Immature natural killer cell (primary cell): ENCODE measurements at regions not wholly inside any gene's neighbourhood (a gene's known extent, or its start where the extent isn't known, plus 50 kb on each side); places are given as distances from the start of the nearest gene placed in this dataset.
"Not testable (repeated sequence)": the region's sequence is repeated elsewhere in the genome, so short reads cannot be mapped to it uniquely, and the experiment has no call there.

ENCODE experiments used
- DNase-seq, 3 donors: peaks; one replicate each; pipeline ENCODE4 v3.0.0; 2022; ENCODE audit warnings: mixed read lengths in 1 of 3
- H3K27ac Mint-ChIP-seq, 6 donors: one replicate each; pipeline ENCODE4 v1.8.0; 2020; ENCODE audit warnings: mixed read lengths in 6 of 6, mild to moderate bottlenecking in 5 of 6, inconsistent platforms in 4 of 6, moderate library complexity in 3 of 6
- H3K27me3 Mint-ChIP-seq, 3 donors: one replicate each; pipeline ENCODE4 v1.8.0; 2020 to 2021; ENCODE audit warnings: low read depth in 3 of 3, mild to moderate bottlenecking in 3 of 3, mixed read lengths in 3 of 3, moderate library complexity in 3 of 3, inconsistent platforms in 1 of 3
- H3K36me3 Mint-ChIP-seq, 3 donors: one replicate each; pipeline ENCODE4 v1.8.0; 2020; ENCODE audit warnings: mixed read lengths in 3 of 3, inconsistent platforms in 2 of 3, mild to moderate bottlenecking in 2 of 3
- H3K4me1 Mint-ChIP-seq, 2 donors: one replicate each; pipeline ENCODE4 v1.8.0; 2020; ENCODE audit warnings: inconsistent platforms in 2 of 2, mild to moderate bottlenecking in 2 of 2, mixed read lengths in 2 of 2, moderate library complexity in 1 of 2
- H3K4me3 Mint-ChIP-seq, 5 donors: one replicate each; pipeline ENCODE4 v1.8.0; 2020; ENCODE audit warnings: mild to moderate bottlenecking in 5 of 5, mixed read lengths in 5 of 5, inconsistent platforms in 3 of 5, moderate library complexity in 3 of 5
- H3K9me3 Mint-ChIP-seq, 6 donors: one replicate each; pipeline ENCODE4 v1.8.0; 2020; ENCODE audit warnings: mild to moderate bottlenecking in 6 of 6, mixed read lengths in 6 of 6, inconsistent platforms in 4 of 6, moderate library complexity in 3 of 6

DNA sequence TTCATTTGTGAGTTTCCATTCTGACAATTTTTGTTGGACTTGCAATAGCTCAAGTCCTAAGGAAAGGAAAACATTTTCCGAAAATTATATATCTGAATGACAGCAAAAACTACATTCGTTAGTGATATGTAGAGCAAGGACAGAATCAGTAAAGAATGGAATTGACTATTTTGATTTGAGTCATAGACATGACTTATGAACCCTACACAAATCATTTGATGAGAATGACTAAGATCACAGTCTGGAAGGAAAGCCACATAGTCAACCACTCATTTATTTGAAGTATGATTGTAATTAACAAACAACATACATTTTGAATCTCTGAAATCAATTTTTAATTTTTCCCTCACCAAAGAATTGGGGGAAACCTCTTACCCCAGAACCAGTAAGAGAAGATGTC, 231.6 kb upstream of the CRIM1 start:
- H3K36me3 Mint-ChIP-seq = peaks cover 0 to 15% (median 4%) of the 10 kb centered on the region in 3 donors
- H3K4me1 Mint-ChIP-seq = peaks cover 6 to 7% of the 10 kb centered on the region in 2 donors
- H3K27me3 Mint-ChIP-seq = peaks cover 0 to 6% (median 5%) of the 10 kb centered on the region in 3 donors
- H3K9me3 Mint-ChIP-seq = peaks cover 0 to 12% (median under 1%) of the 10 kb centered on the region in 6 donors
- DNase-seq = no peak
- no peak overlapping the region for H3K27ac Mint-ChIP-seq
- H3K4me3 Mint-ChIP-seq = no peak overlapping the region

DNA sequence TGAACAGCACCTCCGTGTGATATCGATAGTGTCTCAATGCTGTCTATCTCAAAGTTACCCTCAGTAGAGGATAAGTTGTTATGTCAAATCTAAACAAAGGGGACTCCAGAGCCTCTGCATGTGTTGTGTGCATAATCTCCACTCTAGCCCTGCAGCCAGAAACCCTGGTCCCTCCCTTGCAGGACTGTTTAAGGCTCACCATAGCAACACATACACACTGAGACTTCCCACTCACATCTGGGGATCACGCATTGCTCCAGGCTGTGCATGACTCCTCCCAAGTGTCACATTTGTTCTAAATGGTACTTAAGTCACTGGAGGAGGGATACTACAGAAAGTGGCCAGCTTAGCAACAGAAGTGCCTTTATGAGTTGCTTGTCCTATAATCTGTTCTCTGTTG, 258.6 kb upstream of the CRIM1 start:
- H3K4me3 Mint-ChIP-seq = no peak overlapping the region

DNA sequence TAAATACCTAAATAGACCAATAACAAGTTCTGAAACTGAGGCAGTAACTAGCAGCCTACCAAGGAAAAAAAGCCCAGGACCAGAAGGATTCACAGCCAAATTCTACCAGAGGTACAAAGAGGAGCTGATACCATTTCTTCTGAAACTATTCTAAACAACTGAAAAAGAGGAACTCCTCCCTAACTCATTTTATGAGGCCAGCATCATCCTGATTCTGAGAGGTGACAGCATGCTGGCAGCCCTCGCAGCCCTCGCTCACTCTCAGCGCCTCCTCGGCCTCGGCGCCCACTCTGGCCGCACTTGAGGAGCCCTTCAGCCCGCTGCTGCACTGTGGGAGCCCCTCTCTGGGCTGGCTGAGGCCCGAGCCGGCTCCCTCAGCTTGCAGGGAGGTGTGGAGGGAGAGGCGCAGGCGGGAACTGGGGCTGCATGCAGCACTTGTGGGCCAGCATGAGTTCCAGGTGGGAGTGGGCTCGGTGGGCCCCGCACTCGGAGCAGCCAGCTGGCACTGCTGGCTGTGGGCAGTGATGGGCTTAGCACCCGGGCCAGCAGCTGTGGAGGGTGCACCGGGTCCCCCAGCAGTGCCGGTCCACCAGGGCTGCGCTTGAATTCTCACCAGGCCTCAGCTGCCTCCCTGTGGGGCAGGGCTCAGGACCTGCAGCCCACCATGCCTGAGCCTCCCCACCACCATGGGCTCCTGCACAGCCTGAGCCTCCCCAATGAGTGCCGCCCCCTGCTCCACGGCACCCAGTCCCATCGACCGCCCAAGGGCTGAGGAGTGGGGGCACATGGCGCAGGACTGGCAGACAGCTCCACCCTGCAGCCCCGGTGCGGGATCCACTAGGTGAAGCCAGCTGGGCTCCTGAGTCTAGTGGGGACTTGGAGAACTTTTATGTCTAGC, 263.5 kb upstream of the CRIM1 start:
- H3K27me3 Mint-ChIP-seq, H3K4me1 Mint-ChIP-seq, DNase-seq, H3K4me3 Mint-ChIP-seq, H3K9me3 Mint-ChIP-seq: not testable (repeated sequence)
- peak overlapping the region in 1 of 6 donors; percentile 19 for H3K27ac Mint-ChIP-seq
- peaks cover 6 to 18% (median 8%) of the 10 kb centered on the region in 3 donors for H3K36me3 Mint-ChIP-seq

More for the DNA sequence above, 258.6 kb upstream of the CRIM1 start:
- DNase-seq = no peak
- peaks cover 0 to 11% (median 5%) of the 10 kb centered on the region in 6 donors for H3K9me3 Mint-ChIP-seq
- no peaks in the 10 kb centered on the region for H3K4me1 Mint-ChIP-seq
- H3K27ac Mint-ChIP-seq = no peak overlapping the region
- peaks cover 0 to 2% (median 0%) of the 10 kb centered on the region in 3 donors for H3K27me3 Mint-ChIP-seq
- H3K36me3 Mint-ChIP-seq = peaks cover 6 to 11% (median 10%) of the 10 kb centered on the region in 3 donors

DNA sequence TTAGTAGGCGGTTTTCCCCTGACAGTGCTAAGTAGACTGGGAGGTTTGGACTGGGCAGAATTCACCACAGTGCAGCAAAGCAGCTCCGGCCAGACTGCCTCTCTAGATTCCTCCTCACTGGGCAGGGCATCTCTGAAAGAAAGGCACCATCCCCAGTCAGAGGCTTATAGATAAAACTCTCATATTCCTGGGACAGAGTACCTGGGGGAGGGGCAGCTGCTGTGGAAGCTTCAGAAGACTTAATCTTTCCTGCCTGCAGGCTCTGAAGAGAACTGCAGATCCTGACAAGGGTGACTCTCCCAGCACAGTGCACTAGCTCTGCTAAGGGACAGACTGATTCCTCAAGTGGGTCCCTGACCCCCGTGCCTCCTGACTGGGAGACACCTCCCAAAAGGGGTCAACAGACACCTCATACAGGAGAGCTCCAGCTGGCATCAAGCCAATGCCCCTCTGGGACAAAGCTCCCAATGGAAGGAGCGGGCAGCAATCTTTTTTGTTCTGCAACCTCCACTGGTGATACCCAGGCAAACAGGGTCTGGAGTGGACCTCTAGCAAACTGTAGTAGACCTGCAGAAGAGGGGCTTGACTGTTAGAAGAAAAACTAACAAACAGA, 266.8 kb upstream of the CRIM1 start:
- DNase-seq = no peak
- H3K4me1 Mint-ChIP-seq = no peaks in the 10 kb centered on the region
- H3K36me3 Mint-ChIP-seq = peaks cover 0 to 8% (median 0%) of the 10 kb centered on the region in 3 donors
- no peak overlapping the region for H3K4me3 Mint-ChIP-seq
- H3K27ac Mint-ChIP-seq = no peak overlapping the region
- H3K27me3 Mint-ChIP-seq = peaks cover 0 to 6% (median 0%) of the 10 kb centered on the region in 3 donors
- peaks cover 0 to 4% (median 0%) of the 10 kb centered on the region in 6 donors for H3K9me3 Mint-ChIP-seq

DNA sequence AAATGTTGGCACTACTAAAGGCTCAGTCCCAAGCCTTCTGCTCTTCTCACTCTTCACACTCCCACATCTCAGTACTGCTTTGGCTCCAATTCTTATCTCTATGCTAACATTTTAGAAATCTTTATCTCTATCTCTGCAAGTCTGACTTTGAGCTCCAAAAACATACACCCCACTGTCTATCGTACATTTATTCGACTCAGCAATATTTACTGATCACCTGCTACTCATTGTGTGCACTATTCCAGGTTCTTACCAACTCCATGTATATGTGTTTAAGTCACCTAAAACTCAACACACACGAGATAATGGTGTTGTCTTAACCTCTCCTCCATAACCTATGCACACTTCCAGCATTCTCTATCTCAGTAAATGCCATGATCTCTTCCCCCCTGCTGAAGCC, 268.2 kb upstream of the CRIM1 start:
- no peak overlapping the region for H3K27ac Mint-ChIP-seq
- peaks cover 0 to 11% (median 0%) of the 10 kb centered on the region in 3 donors for H3K36me3 Mint-ChIP-seq
- H3K4me3 Mint-ChIP-seq = no peak overlapping the region
- no peak for DNase-seq
- no peaks in the 10 kb centered on the region for H3K4me1 Mint-ChIP-seq
- H3K27me3 Mint-ChIP-seq = peaks cover 0 to 6% (median 0%) of the 10 kb centered on the region in 3 donors
- no peaks in the 10 kb centered on the region for H3K9me3 Mint-ChIP-seq

DNA sequence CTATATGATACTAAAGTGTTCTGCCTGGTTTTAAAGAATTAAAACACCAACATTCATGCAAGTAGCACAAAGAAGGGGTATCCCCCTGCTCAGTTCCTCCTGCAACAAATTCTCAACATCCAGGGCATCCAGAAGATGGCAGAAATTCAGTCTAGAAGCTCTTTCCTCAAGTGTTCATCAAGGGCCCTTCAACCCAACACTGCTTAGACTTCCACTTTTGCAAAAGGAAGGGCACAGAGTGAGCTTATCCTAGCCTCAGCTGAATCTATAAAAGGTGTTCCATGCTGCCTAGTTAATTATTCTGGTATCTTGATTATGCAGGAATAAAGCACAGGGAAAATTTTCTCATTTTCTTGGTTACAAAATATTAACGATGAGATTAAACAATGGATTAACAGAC, 275.8 kb upstream of the CRIM1 start:
- Mint-ChIP-seq H3K27me3 (no peaks in the 10 kb centered on the region), H3K36me3 (peaks cover 0 to 4% (median 0%) of the 10 kb centered on the region in 3 donors), H3K9me3 (peaks cover 0 to 2% (median 0%) of the 10 kb centered on the region in 6 donors), H3K4me3 (no peak overlapping the region), H3K4me1 (no peaks in the 10 kb centered on the region), H3K27ac (no peak overlapping the region)
- no peak for DNase-seq

DNA sequence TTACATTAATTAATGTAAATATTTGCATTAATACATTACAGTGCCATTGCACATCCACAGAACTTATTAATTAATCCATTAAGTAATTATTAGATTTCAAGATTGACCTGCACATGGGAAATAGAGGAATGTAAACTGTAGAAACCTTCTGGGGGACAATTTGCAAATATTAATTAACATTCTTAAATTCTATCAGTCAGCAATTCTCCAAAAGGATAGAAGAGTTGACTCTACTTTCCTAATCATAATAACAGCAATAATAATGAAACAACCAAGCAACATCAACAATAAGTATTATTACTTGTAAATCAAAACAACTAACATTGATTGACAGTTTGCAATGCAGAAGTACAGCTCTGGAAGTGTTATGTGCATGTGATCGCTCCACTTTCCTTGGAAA, 281.6 kb upstream of the CRIM1 start:
- H3K9me3 Mint-ChIP-seq = no peaks in the 10 kb centered on the region
- DNase-seq = no peak
- no peaks in the 10 kb centered on the region for H3K36me3 Mint-ChIP-seq
- H3K4me1 Mint-ChIP-seq = no peaks in the 10 kb centered on the region
- H3K4me3 Mint-ChIP-seq = no peak overlapping the region
- peaks cover 0 to 3% (median 3%) of the 10 kb centered on the region in 3 donors for H3K27me3 Mint-ChIP-seq
- H3K27ac Mint-ChIP-seq = no peak overlapping the region

DNA sequence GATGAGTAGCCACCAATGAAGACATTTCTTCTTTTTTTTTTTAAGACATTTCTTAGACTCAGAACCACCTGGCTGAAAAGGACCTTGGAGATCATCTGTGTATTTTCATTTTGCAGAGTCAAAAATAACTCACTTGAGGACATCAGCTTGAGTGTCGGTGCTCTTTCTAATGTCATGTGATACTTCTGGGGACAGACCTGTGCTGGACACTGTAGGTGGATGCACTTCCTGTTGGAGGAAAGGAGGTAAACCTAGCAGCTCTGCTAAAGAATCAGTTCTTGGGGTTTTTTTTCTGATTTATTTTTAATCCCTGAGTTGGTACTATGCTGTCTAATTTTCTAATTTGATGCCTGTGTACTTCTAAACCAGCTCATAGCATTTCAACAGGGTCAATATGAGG, 283.9 kb upstream of the CRIM1 start:
- DNase-seq = no peak
- Mint-ChIP-seq H3K27me3 (peaks cover 0 to 3% (median 3%) of the 10 kb centered on the region in 3 donors), H3K36me3 (no peaks in the 10 kb centered on the region), H3K4me3 (no peak overlapping the region), H3K4me1 (no peaks in the 10 kb centered on the region), H3K27ac (no peak overlapping the region), H3K9me3 (no peaks in the 10 kb centered on the region)

DNA sequence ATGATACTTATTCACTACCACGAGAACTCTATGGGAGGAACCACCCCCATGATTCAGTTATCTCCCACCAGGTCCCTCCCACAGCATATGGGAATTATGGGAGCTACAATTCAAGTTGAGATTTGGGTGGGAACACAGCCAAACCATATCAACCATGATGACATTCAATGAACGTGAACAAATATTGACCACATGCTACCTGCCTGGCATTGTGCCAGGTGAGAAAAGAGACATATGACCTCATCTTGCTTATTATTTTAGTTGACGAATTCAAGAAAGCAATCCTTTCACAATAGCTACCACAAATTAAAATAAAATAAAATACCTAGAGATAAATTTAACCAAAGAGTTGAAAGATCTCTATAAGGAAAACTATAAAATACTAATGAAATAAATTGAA, 286.5 kb upstream of the CRIM1 start:
- peaks cover 0 to 1% (median 0%) of the 10 kb centered on the region in 6 donors for H3K9me3 Mint-ChIP-seq
- no peaks in the 10 kb centered on the region for H3K36me3 Mint-ChIP-seq
- H3K4me1 Mint-ChIP-seq = no peaks in the 10 kb centered on the region
- DNase-seq = no peak
- H3K4me3 Mint-ChIP-seq = no peak overlapping the region
- H3K27ac Mint-ChIP-seq = no peak overlapping the region
- H3K27me3 Mint-ChIP-seq = peaks cover 2 to 3% (median 3%) of the 10 kb centered on the region in 3 donors

DNA sequence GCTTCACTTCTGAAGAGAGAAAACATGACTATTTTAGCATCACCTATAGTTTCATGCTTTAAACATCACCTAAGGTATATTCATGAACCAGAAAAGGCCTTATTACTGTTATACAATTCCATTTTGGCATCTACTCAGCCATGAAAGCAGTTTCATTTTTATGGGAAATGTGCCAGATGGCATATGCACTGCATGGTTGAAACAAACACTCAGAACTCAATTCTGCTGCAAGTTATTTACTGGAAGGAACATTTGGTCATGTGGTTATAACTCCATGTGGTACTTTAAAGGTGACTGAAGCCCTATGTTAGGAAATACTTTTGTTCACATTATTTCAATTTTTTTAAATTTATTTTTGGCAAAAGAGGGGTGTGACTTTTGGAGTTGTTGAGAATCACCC, 287.5 kb upstream of the CRIM1 start:
- peaks cover 0 to 1% (median 0%) of the 10 kb centered on the region in 6 donors for H3K9me3 Mint-ChIP-seq
- no peak for DNase-seq
- no peak overlapping the region for H3K4me3 Mint-ChIP-seq
- peaks cover under 1 to 7% (median 2%) of the 10 kb centered on the region in 3 donors for H3K27me3 Mint-ChIP-seq
- H3K4me1 Mint-ChIP-seq = no peaks in the 10 kb centered on the region
- H3K36me3 Mint-ChIP-seq = no peaks in the 10 kb centered on the region
- H3K27ac Mint-ChIP-seq = no peak overlapping the region

DNA sequence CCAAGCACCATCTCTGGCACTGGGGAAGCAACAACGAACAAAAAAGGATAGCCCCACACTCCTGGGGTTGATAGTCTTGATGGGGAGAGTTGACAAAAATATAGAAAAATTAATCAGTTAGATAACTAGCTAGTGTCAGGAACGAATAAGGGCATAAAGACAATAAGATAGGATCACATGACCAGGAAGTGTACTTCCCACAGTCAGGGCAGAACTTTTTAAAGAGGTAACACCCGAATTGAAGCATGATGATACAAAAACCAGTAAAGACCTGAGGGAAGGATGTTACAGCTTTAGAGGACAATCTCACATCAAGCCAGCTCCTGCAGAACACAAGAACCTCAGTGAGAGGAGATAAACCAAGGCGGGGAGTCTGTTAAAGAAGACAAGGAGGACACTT, 295.4 kb upstream of the CRIM1 start:
- Mint-ChIP-seq H3K4me1 (peaks cover 6 to 14% of the 10 kb centered on the region in 2 donors), H3K27ac (no peak overlapping the region), H3K27me3 (peaks cover 4 to 9% (median 7%) of the 10 kb centered on the region in 3 donors), H3K36me3 (peaks cover 4 to 7% (median 5%) of the 10 kb centered on the region in 3 donors), H3K9me3 (no peaks in the 10 kb centered on the region), H3K4me3 (no peak overlapping the region)
- no peak for DNase-seq

DNA sequence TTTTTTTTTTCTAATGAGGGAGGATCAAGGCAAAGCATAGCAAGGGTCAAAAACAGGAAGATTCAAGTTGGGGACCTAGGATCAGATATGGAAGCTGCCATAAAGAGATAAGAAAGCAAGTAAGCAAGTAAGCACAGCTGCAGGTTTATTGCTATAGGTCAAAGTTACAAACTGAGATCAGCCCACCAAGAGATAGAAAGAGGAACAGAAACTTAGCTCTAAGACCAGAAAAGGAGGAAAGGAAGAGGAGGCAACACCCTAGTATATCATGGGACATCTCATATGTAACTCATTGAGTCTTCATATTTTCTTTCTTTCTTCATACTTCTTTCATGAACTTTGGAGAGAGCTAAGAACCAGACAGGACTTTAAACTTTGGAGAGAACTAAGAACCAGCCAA, 295.9 kb upstream of the CRIM1 start:
- peaks cover 4 to 9% (median 5%) of the 10 kb centered on the region in 3 donors for H3K27me3 Mint-ChIP-seq
- DNase-seq = no peak
- H3K27ac Mint-ChIP-seq = no peak overlapping the region
- peaks cover 4 to 7% (median 5%) of the 10 kb centered on the region in 3 donors for H3K36me3 Mint-ChIP-seq
- no peaks in the 10 kb centered on the region for H3K9me3 Mint-ChIP-seq
- H3K4me3 Mint-ChIP-seq = no peak overlapping the region
- peaks cover 6 to 14% of the 10 kb centered on the region in 2 donors for H3K4me1 Mint-ChIP-seq

DNA sequence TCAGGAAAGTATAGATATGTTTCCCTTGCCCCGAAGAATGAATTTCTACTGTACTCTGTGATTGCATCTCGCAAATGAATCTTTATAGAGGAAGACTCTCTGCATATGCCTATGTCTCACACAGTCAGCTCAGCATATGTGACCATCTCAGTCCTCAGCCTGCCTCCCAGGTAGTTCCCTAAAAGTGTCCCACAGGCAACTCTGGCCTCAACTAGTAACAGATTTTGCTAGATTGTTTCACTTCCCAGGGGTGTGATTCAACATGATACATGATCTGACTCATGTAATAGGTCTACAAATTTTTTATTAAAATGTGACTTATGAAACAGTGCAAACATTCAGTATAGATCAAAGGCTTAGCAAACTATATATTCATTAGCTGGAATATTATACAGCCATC, 296.6 kb upstream of the CRIM1 start:
- Mint-ChIP-seq H3K9me3 (no peaks in the 10 kb centered on the region), H3K4me3 (no peak overlapping the region), H3K4me1 (peaks cover 6 to 14% of the 10 kb centered on the region in 2 donors), H3K27me3 (peaks cover 4 to 9% (median 5%) of the 10 kb centered on the region in 3 donors), H3K27ac (no peak overlapping the region), H3K36me3 (peaks cover 4 to 7% (median 5%) of the 10 kb centered on the region in 3 donors)
- DNase-seq = no peak

DNA sequence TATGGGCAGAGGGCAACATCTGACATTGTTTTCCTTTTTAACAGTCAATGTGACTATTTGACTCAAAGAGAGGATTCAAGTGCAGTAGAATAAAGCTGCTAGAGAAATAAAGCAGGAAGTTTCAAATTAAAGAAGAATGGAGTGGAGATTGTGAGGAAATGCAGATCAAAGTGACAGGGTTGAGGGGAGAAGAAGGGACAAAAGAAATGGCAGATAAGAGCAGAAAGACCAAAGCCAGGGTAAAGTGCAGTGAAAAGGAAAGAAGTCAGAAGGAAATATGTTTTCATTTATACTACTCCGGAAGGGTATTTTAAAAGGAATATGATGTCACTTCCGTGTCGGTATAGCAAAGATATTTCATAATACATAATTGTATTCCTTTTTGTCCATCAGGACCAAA, 297.5 kb upstream of the CRIM1 start:
- Mint-ChIP-seq H3K36me3 (peaks cover 4 to 7% (median 5%) of the 10 kb centered on the region in 3 donors), H3K4me1 (peaks cover 6 to 14% of the 10 kb centered on the region in 2 donors), H3K4me3 (peak overlapping the region in 3 of 5 donors; percentile 2 to 60 (median 7)), H3K27me3 (peaks cover 4 to 5% (median 5%) of the 10 kb centered on the region in 3 donors), H3K27ac (peak overlapping the region in 1 of 6 donors; percentile 31), H3K9me3 (no peaks in the 10 kb centered on the region)
- no peak for DNase-seq
